MCF 10A (cell line): ENCODE measurements at regions not wholly inside any gene's neighbourhood (a gene's known extent, or its start where the extent isn't known, plus 50 kb on each side); places are given as distances from the start of the nearest gene placed in this dataset.

ENCODE experiments used
- BruUV-seq: library from RNA; stranded (reverse); fragments of 400-500 nt; replicated peaks from 2 replicates; lab custom pipeline; 2021; lab: Mats Ljungman, UMichigan
- CTCF ChIA-PET: fragments of 300-600 bp; sonication (Branson Sonifier 250); formaldehyde crosslinking; extraction: SDS; loops from one replicate; lab custom pipeline; 2021; ENCODE audit warnings: antibody characterized with exemption, inconsistent platforms; lab: Yijun Ruan, JAX
- POLR2A ChIA-PET: fragments of 300-600, 350-650 bp; sonication (Branson Sonifier 250); formaldehyde crosslinking; extraction: SDS; loops from one replicate; lab custom pipeline; 2020; ENCODE audit warnings: antibody characterized with exemption, inconsistent platforms; lab: Yijun Ruan, JAX
- DNase-seq: peaks from one replicate; pipeline ENCODE4 v3.0.0-alpha.2; 2018; ENCODE audit not compliant: unreplicated experiment
- H3K27ac Mint-ChIP-seq: one replicate; pipeline ENCODE4 v1.8.0; 2022; ENCODE audit warnings: mild to moderate bottlenecking, low read depth, mixed read lengths; ENCODE audit not compliant: unreplicated experiment
- H3K27me3 Mint-ChIP-seq: one replicate; pipeline ENCODE4 v1.8.0; 2022; ENCODE audit warnings: mixed read lengths; ENCODE audit not compliant: insufficient read depth, unreplicated experiment
- H3K36me3 Mint-ChIP-seq: one replicate; pipeline ENCODE4 v1.8.0; 2022; ENCODE audit warnings: mild to moderate bottlenecking, moderate library complexity, mixed read lengths; ENCODE audit not compliant: insufficient read depth, unreplicated experiment
- H3K4me1 Mint-ChIP-seq: one replicate; pipeline ENCODE4 v1.8.0; 2022; ENCODE audit warnings: mixed read lengths; ENCODE audit not compliant: insufficient read depth, unreplicated experiment
- H3K4me3 Mint-ChIP-seq: one replicate; pipeline ENCODE4 v1.8.0; 2022; ENCODE audit warnings: mild to moderate bottlenecking, moderate library complexity, mixed read lengths; ENCODE audit not compliant: unreplicated experiment
- H3K9me3 Mint-ChIP-seq: one replicate; pipeline ENCODE4 v1.8.0; 2022; ENCODE audit warnings: mixed read lengths; ENCODE audit not compliant: unreplicated experiment
- intact Hi-C: fragments of 100-400 bp; cut with micrococcal nuclease; formaldehyde crosslinking; loops from 2 replicates; pipeline ENCODE4 v1.14.1; 2022
- TF ChIP-seq, protein P1 (sequence below): fragments of 200-600 bp; IDR thresholded peaks from one replicate; pipeline ENCODE4 v1.8.0; 2022; ENCODE audit warnings: antibody characterized with exemption, mild to moderate bottlenecking; ENCODE audit not compliant: unreplicated experiment

DNA sequence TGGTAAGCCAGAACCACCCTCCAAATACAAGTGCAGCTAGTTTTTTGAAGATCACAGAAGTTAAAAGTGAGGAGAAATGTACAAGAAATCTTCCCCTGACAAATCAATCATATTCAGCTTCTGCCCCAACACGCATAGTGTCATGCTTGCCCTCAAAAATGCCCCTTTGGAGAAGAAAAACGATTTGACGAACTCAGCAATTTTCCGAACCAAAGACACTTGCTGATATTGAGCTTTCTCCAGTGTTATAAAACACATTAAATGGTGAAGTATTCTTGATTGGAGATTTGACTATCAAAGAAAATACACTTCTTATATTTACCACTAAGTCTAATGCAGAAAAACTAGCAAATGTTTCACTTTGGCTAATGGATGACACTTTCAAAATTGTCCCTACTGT, 195.5 kb downstream of the ETV1 start:
- Mint-ChIP-seq H3K9me3 (no peaks in the 10 kb centered on the region), H3K4me3 (no peak overlapping the region), H3K36me3 (no peaks in the 10 kb centered on the region), H3K27me3 (no peaks in the 10 kb centered on the region), H3K4me1 (no peaks in the 10 kb centered on the region), H3K27ac (no peak overlapping the region)
- DNase-seq: no peak
- intact Hi-C loops: no loop called here
- ChIA-PET CTCF (no interaction called here), POLR2A (interaction anchor here (0.5 kb wide), 1 partner anchor 34 kb away, joined by 3 read pairs; no protein-coding TSS in a partner anchor)
- TF ChIP-seq, protein P1, sequence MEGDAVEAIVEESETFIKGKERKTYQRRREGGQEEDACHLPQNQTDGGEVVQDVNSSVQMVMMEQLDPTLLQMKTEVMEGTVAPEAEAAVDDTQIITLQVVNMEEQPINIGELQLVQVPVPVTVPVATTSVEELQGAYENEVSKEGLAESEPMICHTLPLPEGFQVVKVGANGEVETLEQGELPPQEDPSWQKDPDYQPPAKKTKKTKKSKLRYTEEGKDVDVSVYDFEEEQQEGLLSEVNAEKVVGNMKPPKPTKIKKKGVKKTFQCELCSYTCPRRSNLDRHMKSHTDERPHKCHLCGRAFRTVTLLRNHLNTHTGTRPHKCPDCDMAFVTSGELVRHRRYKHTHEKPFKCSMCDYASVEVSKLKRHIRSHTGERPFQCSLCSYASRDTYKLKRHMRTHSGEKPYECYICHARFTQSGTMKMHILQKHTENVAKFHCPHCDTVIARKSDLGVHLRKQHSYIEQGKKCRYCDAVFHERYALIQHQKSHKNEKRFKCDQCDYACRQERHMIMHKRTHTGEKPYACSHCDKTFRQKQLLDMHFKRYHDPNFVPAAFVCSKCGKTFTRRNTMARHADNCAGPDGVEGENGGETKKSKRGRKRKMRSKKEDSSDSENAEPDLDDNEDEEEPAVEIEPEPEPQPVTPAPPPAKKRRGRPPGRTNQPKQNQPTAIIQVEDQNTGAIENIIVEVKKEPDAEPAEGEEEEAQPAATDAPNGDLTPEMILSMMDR: no peak
- BruUV-seq: no TSS peak

DNA sequence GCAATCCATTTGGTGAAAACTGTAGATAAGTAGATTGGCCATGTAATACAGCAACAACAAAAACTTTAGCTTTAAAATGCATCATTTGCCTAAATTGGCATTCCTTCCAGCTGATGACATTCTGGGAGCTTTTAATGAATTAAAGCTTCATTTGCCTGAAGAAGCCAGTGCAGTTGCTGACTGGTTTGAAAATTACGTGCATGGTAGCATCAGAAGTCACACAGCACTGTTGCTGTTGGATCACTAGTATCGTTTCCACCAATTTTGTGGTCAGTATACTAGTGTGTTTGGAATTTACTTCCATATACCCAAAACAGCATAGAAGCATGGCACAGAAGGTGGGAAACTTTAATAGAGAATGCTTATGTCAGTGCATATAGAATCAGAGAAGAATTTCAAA, 194.9 kb downstream of the ETV1 start:
- no TSS peak for BruUV-seq
- Mint-ChIP-seq H3K36me3 (no peaks in the 10 kb centered on the region), H3K4me3 (no peak overlapping the region), H3K9me3 (no peaks in the 10 kb centered on the region), H3K27me3 (no peaks in the 10 kb centered on the region), H3K4me1 (no peaks in the 10 kb centered on the region), H3K27ac (no peak overlapping the region)
- CTCF ChIA-PET: no interaction called here
- TF ChIP-seq, protein P1: no peak
- DNase-seq: no peak
- intact Hi-C loops: no loop called here
- POLR2A ChIA-PET: interaction anchor here (0.5 kb wide), 1 partner anchor 33 kb away, joined by 3 read pairs; no protein-coding TSS in a partner anchor

DNA sequence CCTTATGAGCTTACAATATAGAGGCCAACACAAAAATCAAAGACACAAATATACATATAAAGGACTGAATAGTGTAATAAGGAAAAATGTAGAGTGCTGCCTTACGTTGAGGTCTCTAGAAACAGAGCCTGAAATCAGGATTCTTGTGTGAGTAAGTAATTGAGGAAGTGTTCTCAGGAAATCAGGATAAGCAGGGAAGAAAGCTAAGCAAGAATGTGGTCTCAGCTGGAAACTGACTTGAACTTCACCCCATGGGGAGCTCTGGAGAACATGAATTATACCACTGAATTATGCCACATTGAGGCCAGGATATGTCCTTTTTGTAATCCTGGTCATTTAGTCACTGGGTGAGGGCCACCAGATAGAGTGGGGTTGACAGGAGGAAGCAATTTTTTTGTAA, 191.9 kb downstream of the ETV1 start:
- Mint-ChIP-seq H3K4me3 (no peak overlapping the region), H3K36me3 (no peaks in the 10 kb centered on the region), H3K9me3 (no peaks in the 10 kb centered on the region), H3K27me3 (no peaks in the 10 kb centered on the region), H3K4me1 (peaks cover 5% of the 10 kb centered on the region), H3K27ac (no peak overlapping the region)
- no TSS peak for BruUV-seq
- DNase-seq: no peak
- CTCF ChIA-PET: no interaction called here
- intact Hi-C loops: no loop called here
- POLR2A ChIA-PET: no interaction called here
- TF ChIP-seq, protein P1: no peak

DNA sequence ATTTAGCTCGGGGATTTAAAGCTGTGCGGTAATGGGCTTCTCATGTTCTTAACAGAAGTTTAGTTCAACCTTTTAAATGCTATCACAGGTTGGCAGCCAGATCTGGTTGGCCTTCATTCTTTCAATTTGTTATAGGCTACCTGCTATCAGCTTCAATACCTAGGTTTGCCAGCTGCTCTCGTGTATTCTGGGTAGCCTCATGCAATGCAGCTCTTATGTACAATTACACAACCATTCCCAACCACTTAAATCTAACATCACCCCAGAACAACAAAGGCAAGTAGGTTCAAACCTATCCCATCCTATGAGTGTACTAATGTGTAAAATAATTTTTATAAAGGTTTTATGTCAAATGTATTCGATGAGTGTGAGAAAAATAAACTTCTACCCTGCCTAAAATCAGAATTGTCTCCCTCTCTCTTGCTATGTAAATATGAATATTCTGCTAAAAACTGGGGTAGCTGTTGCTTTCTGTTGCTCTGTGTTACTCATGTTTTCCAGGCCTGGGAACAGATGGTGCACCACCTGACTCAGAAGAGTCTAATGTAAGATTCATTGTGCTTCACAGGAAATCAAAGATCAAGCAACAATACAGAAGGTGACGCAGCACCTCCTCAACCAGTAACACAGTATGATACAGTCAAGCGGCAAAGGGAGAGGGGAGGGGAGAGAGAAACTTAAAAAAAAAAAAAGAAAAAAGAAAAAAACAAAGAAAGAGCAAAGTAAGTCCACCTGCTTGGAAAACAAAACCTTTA, 188.6 kb downstream of the ETV1 start:
- TF ChIP-seq, protein P1: no peak

More for the DNA sequence above, 188.6 kb downstream of the ETV1 start:
- POLR2A ChIA-PET: no interaction called here
- no peak overlapping the region for H3K4me3 Mint-ChIP-seq
- no TSS peak for BruUV-seq
- DNase-seq: peak; percentile 41
- no peaks in the 10 kb centered on the region for H3K27me3 Mint-ChIP-seq
- no peaks in the 10 kb centered on the region for H3K9me3 Mint-ChIP-seq
- peak overlapping the region; percentile 3 for H3K27ac Mint-ChIP-seq
- intact Hi-C loops: no loop called here
- no peaks in the 10 kb centered on the region for H3K36me3 Mint-ChIP-seq
- peaks cover 5% of the 10 kb centered on the region for H3K4me1 Mint-ChIP-seq
- CTCF ChIA-PET: interaction anchor here (1.0 kb wide), 1 partner anchor 188 kb away, joined by 5 read pairs; the partner anchor contains the start of gene ETV1
